ENCODE measurements at regions not wholly inside any gene's neighbourhood (a gene's known extent, or its start where the extent isn't known, plus 50 kb on each side); places are given as distances from the start of the nearest gene placed in this dataset.

DNA sequence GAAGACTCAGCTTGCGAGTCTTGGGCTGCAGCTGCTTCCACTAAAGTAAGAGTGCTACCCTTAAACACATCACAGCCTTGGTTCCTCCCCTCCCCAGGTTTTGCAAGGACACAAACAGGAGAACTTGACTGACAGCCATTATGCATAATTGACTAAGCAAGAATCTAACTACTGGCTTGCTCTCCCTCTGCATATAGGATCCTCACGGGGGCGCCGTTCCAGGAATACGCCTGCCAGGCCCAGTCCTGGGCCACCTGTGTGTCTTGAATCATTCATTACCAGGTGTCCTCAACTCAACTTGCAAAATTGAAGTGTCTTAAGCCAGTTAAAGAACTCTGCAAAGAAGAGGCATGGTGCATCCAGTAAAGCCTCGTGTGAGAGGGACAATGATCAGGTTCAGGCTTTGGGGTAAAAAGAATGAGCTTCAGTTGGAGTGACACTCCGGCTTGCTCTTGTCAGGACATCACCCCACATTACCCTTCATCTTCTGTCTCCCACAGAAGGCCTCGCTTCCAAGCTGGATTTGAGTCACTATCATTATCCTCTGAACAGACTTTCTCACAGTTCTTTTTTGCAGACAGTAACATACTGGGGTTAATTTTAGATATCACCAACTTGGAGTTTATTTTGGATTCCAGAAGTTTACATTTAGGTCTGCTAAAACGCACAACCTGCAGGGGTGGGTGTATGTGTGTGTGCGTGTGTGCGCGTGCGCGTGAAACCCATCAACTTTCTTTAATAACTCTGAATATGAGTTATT is 273.5 kb upstream of the HS3ST1 start:
- TF ChIP-seq, protein P1, sequence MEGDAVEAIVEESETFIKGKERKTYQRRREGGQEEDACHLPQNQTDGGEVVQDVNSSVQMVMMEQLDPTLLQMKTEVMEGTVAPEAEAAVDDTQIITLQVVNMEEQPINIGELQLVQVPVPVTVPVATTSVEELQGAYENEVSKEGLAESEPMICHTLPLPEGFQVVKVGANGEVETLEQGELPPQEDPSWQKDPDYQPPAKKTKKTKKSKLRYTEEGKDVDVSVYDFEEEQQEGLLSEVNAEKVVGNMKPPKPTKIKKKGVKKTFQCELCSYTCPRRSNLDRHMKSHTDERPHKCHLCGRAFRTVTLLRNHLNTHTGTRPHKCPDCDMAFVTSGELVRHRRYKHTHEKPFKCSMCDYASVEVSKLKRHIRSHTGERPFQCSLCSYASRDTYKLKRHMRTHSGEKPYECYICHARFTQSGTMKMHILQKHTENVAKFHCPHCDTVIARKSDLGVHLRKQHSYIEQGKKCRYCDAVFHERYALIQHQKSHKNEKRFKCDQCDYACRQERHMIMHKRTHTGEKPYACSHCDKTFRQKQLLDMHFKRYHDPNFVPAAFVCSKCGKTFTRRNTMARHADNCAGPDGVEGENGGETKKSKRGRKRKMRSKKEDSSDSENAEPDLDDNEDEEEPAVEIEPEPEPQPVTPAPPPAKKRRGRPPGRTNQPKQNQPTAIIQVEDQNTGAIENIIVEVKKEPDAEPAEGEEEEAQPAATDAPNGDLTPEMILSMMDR (IDR thresholded peaks at IDR 0.05) = no peak
- TF ChIP-seq POLR2A (IDR thresholded peaks at IDR 0.05) (no peak), EP300 (IDR thresholded peaks at IDR 0.05; ENCODE audit: low read depth) (no peak), POLR2AphosphoS5 (IDR thresholded peaks at IDR 0.05) (no peak)

Data from transverse colon (tissue), 4 donors.